Sigmoid colon (tissue), 4 donors: ENCODE measurements at regions not wholly inside any gene's neighbourhood (a gene's known extent, or its start where the extent isn't known, plus 50 kb on each side); places are given as distances from the start of the nearest gene placed in this dataset.
"Not testable (repeated sequence)": the region's sequence is repeated elsewhere in the genome, so short reads cannot be mapped to it uniquely, and the experiment has no call there.

Source experiments
- CTCF ChIP-seq, 4 experiments: fragments of 450-650 bp in 3 of 4; fragments of 200-600 bp in 1 of 4; IDR thresholded peaks; one replicate each; pipeline ENCODE4 v1.5.1; 2016 to 2019; ENCODE audit warnings: antibody characterized with exemption in 4 of 4, mild to moderate bottlenecking in 3 of 4, moderate library complexity in 2 of 4
- POLR2A ChIP-seq, 2 donors: fragments of 450-650 bp; IDR thresholded peaks; one replicate each; pipeline ENCODE4 v1.6.1; 2016; ENCODE audit warnings: antibody characterized with exemption in 2 of 2, mild to moderate bottlenecking in 2 of 2, moderate library complexity in 2 of 2
- POLR2AphosphoS5 ChIP-seq, 4 donors: sonication (generic); formaldehyde crosslinking; IDR thresholded peaks; one replicate each; pipeline ENCODE4 v1.6.1; 2017; ENCODE audit warnings: antibody characterized with exemption in 4 of 4

GRCh38 chr15:30720825-30721224, 94.9 kb downstream of the ARHGAP11B start:
- not testable (repeated sequence) for TF ChIP-seq CTCF, POLR2AphosphoS5, POLR2A (IDR thresholded peaks at IDR 0.05)
